Choroid plexus epithelial cell (primary cell): ENCODE measurements at regions not wholly inside any gene's neighbourhood (a gene's known extent, or its start where the extent isn't known, plus 50 kb on each side); places are given as distances from the start of the nearest gene placed in this dataset.
"Not testable (repeated sequence)": the region's sequence is repeated elsewhere in the genome, so short reads cannot be mapped to it uniquely, and the experiment has no call there.

ENCODE experiments used
- DNase-seq: peaks from one replicate; pipeline ENCODE4 v3.0.0-alpha.2; 2010; ENCODE audit warnings: low read depth
- H3K4me3 ChIP-seq: 2 replicates; pipeline ENCODE4 v1.5.1; 2011; ENCODE audit warnings: low read depth, mild to moderate bottlenecking, control low read depth, low read length, moderate library complexity
- CTCF ChIP-seq: conservative IDR thresholded peaks from 2 replicates; pipeline ENCODE4 v1.5.1; 2011; ENCODE audit warnings: low read depth, mild to moderate bottlenecking, control low read depth, inconsistent platforms, low read length, moderate library complexity

GRCh38 chr2:155907211-155907610 lies 425.3 kb downstream of the NR4A2 start:
- no peak for DNase-seq
- H3K4me3 ChIP-seq = no peak overlapping the region
- TF ChIP-seq CTCF = no peak

- no peak overlapping the region for H3K4me3 ChIP-seq
- DNase-seq = no peak
These were observed 426.9 kb downstream of the NR4A2 start for GRCh38 chr2:155905657-155906056.

GRCh38 chr2:155904720-155905119 lies 427.8 kb downstream of the NR4A2 start:
- no peak for TF ChIP-seq CTCF
- DNase-seq = no peak
- H3K4me3 ChIP-seq = no peak overlapping the region

More at GRCh38 chr2:155905657-155906056, 426.9 kb downstream of the NR4A2 start:
- TF ChIP-seq CTCF = no peak

- no peak for TF ChIP-seq CTCF
- no peak overlapping the region for H3K4me3 ChIP-seq
- DNase-seq = no peak
These were observed 429.9 kb downstream of the NR4A2 start for GRCh38 chr2:155902635-155903034.

- no peak for TF ChIP-seq CTCF
- no peak for DNase-seq
- H3K4me3 ChIP-seq = no peak overlapping the region
These were observed 437.5 kb downstream of the NR4A2 start for GRCh38 chr2:155895016-155895415.

- DNase-seq = not testable (repeated sequence)
These were observed 452.1 kb downstream of the NR4A2 start for GRCh38 chr2:155880382-155880781.

GRCh38 chr2:155879900-155880299 lies 452.6 kb downstream of the NR4A2 start:
- H3K4me3 ChIP-seq, DNase-seq: not testable (repeated sequence)

More at GRCh38 chr2:155880382-155880781, 452.1 kb downstream of the NR4A2 start:
- not testable (repeated sequence) for H3K4me3 ChIP-seq

GRCh38 chr2:155872396-155872795 lies 460.1 kb downstream of the NR4A2 start:
- no peak for TF ChIP-seq CTCF
- H3K4me3 ChIP-seq = no peak overlapping the region
- DNase-seq = peak; percentile 1
